HCT116 (cell line): ENCODE measurements at regions not wholly inside any gene's neighbourhood (a gene's known extent, or its start where the extent isn't known, plus 50 kb on each side); places are given as distances from the start of the nearest gene placed in this dataset.

Source experiments
- ATAC-seq: fragments of 200-7000 bp; cut with Tn5 transposase; 2 replicates; pipeline ENCODE4 v1.9.1; 2020; ENCODE audit warnings: mild to moderate bottlenecking, moderate library complexity
- BruUV-seq: library from RNA; stranded (reverse); fragments of 400-500 nt; replicated peaks from 2 replicates; lab custom pipeline; 2021; lab: Mats Ljungman, UMichigan
- CTCF ChIA-PET: fragments of 300-600 bp; sonication (Branson Sonifier 250); formaldehyde crosslinking; loops from one replicate; lab custom pipeline; 2021; ENCODE audit warnings: antibody characterized with exemption; lab: Charles Lee
- POLR2A ChIA-PET: fragments of 300-600, 350-600 bp; sonication (Branson Sonifier 250); formaldehyde crosslinking; loops from one replicate; lab custom pipeline; 2021; ENCODE audit warnings: antibody characterized with exemption; lab: Charles Lee
- RAD21 ChIA-PET, 2 experiments: fragments of 300-600 bp; sonication (Branson Sonifier 250); formaldehyde crosslinking; loops; one replicate each; lab custom pipeline; 2023; ENCODE audit warnings: low total read pairs in 2 of 2; ENCODE audit not compliant: uncharacterized antibody in 2 of 2, unreplicated experiment in 2 of 2, low non-redundant PET in 1 of 2; lab: Charles Lee
- DNase-seq: peaks from one replicate; pipeline ENCODE4 v3.0.0-alpha.2; 2010; ENCODE audit warnings: low read depth, low spot score
- H2AFZ ChIP-seq: fragments of 200-600 bp; shearing (Covaris generic), sonication (generic); 2 replicates; pipeline ENCODE4 v1.6.1; 2017; ENCODE audit warnings: low read depth, mixed run types, mixed read lengths, antibody characterized with exemption, low read length; ENCODE audit not compliant: poor library complexity, severe bottlenecking
- H3K27ac ChIP-seq: 2 replicates; pipeline ENCODE4 v1.5.1; 2012; ENCODE audit warnings: low read depth, low read length
- H3K27me3 ChIP-seq: fragments of 200-600 bp; sonication (generic); 2 replicates; pipeline ENCODE4 v1.6.1; 2016; ENCODE audit warnings: mixed run types, low read length, mixed read lengths; ENCODE audit not compliant: insufficient read depth
- H3K36me3 ChIP-seq, 2 experiments: fragments of 200-500 bp in 1 of 2; fragments of 200-600 bp in 1 of 2; sonication (Bioruptor generic) in 1 of 2; sonication (generic) in 1 of 2; 2 replicates each; pipeline versions ENCODE4 v1.5.1 to v1.6.1; 2014 to 2016; ENCODE audit warnings: low read length in 2 of 2, inconsistent platforms in 1 of 2, mixed read lengths in 1 of 2, mixed run types in 1 of 2; ENCODE audit not compliant: insufficient read depth in 2 of 2, control insufficient read depth in 1 of 2
- H3K4me1 ChIP-seq, 2 experiments: fragments of 200-600 bp in 1 of 2; sonication (generic) in 1 of 2; 2 replicates each; pipeline versions ENCODE4 v1.5.1 to v1.6.1; 2012 to 2017; ENCODE audit warnings: low read length in 2 of 2, inconsistent platforms in 1 of 2, mild to moderate bottlenecking in 1 of 2, mixed read lengths in 1 of 2, mixed run types in 1 of 2, moderate library complexity in 1 of 2; ENCODE audit not compliant: insufficient read depth in 2 of 2, control insufficient read depth in 1 of 2
- H3K4me2 ChIP-seq: fragments of 200-600 bp; sonication (generic); 2 replicates; pipeline ENCODE4 v1.6.1; 2017; ENCODE audit warnings: mixed run types, low read length, mixed read lengths
- H3K4me3 ChIP-seq, 2 experiments: fragments of 200-600 bp in 1 of 2; sonication (generic) in 1 of 2; replicated peaks in 1 of 2; 2 replicates each; pipeline ENCODE4 v1.5.1; 2011 to 2016; ENCODE audit warnings: low read length in 2 of 2, control low read depth in 1 of 2, low read depth in 1 of 2, mild to moderate bottlenecking in 1 of 2, mixed read lengths in 1 of 2, mixed run types in 1 of 2
- H3K79me2 ChIP-seq: fragments of 200-600 bp; sonication (generic); 2 replicates; pipeline ENCODE4 v1.6.1; 2017; ENCODE audit warnings: mild to moderate bottlenecking, mixed run types, low read length, moderate library complexity, mixed read lengths; ENCODE audit not compliant: insufficient read depth
- H3K9ac ChIP-seq: fragments of 200-600 bp; sonication (generic); 2 replicates; pipeline ENCODE4 v1.6.1; 2016; ENCODE audit warnings: low read length, mixed read lengths
- H3K9me2 ChIP-seq: fragments of 200-600 bp; sonication (generic), shearing (Covaris generic); 2 replicates; pipeline ENCODE4 v1.6.1; 2017; ENCODE audit warnings: mixed run types, mild to moderate bottlenecking, moderate library complexity; ENCODE audit not compliant: insufficient read depth
- H3K9me3 ChIP-seq, 2 experiments: fragments of 200-500 bp in 1 of 2; fragments of 200-600 bp in 1 of 2; sonication (Bioruptor generic) in 1 of 2; sonication (generic) in 1 of 2; 2 replicates each; pipeline ENCODE4 v1.6.1; 2014 to 2017; ENCODE audit warnings: low read length in 2 of 2, mixed read lengths in 2 of 2, inconsistent platforms in 1 of 2, low read depth in 1 of 2, mild to moderate bottlenecking in 1 of 2, mixed run types in 1 of 2, moderate library complexity in 1 of 2; ENCODE audit not compliant: control insufficient read depth in 1 of 2, insufficient read depth in 1 of 2
- H4K20me1 ChIP-seq: fragments of 200-600 bp; sonication (generic), shearing (Covaris generic); 2 replicates; pipeline ENCODE4 v1.6.1; 2017; ENCODE audit warnings: mixed run types, mild to moderate bottlenecking, moderate library complexity; ENCODE audit not compliant: insufficient read depth
- CBX3 ChIP-seq: IDR thresholded peaks from 2 replicates; pipeline ENCODE4 v1.6.1; 2012; ENCODE audit warnings: low read depth
- CTCF ChIP-seq, 3 experiments: fragments of 200-600 bp in 1 of 3; sonication (generic) in 1 of 3; IDR thresholded peaks in 2 of 3; conservative IDR thresholded peaks in 1 of 3; 2 replicates each; pipeline ENCODE4 v1.5.1; 2012 to 2017; ENCODE audit warnings: low read depth in 2 of 3, low read length in 2 of 3, antibody characterized with exemption in 1 of 3, borderline replicate concordance in 1 of 3, control low read depth in 1 of 3, mild to moderate bottlenecking in 1 of 3, mixed read lengths in 1 of 3, mixed run types in 1 of 3, moderate library complexity in 1 of 3; ENCODE audit not compliant: insufficient read depth in 1 of 3
- EGR1 ChIP-seq: IDR thresholded peaks from 2 replicates; pipeline ENCODE4 v1.6.1; 2012; ENCODE audit warnings: low read depth
- FOSL1 ChIP-seq: IDR thresholded peaks from 2 replicates; pipeline ENCODE4 v1.6.1; 2012; ENCODE audit warnings: low read depth
- POLR2A ChIP-seq: IDR thresholded peaks from 2 replicates; pipeline ENCODE4 v1.7.0; 2011; ENCODE audit warnings: borderline replicate concordance; ENCODE audit not compliant: insufficient read depth, insufficient read length; ENCODE audit errors: extremely low read depth
- POLR2AphosphoS5 ChIP-seq: IDR thresholded peaks from 2 replicates; pipeline ENCODE4 v1.6.1; 2011; ENCODE audit warnings: mild to moderate bottlenecking, low read depth, low read length, moderate library complexity
- REST ChIP-seq: IDR thresholded peaks from 2 replicates; pipeline ENCODE4 v1.6.1; 2012; ENCODE audit warnings: low read depth
- TCF7L2 ChIP-seq: IDR thresholded peaks from 2 replicates; pipeline ENCODE4 v1.7.0; 2011; ENCODE audit warnings: borderline replicate concordance, inconsistent platforms; ENCODE audit not compliant: insufficient read depth, insufficient read length; ENCODE audit errors: extremely low read depth
- YY1 ChIP-seq: IDR thresholded peaks from 2 replicates; pipeline ENCODE4 v1.6.1; 2011; ENCODE audit warnings: low read length, low read depth, moderate library complexity, mild to moderate bottlenecking; ENCODE audit not compliant: insufficient replicate concordance; ENCODE audit errors: extremely low read depth
- intact Hi-C: fragments of 100-400 bp; cut with micrococcal nuclease; formaldehyde crosslinking; loops from 2 replicates; pipeline ENCODE4 v1.10.0; 2022

GRCh38 chr7:81206217-81206616 is 287.4 kb upstream of the SEMA3C start:
- intact Hi-C loops, result no loop called here
- H3K36me3 ChIP-seq, result no peaks in the 10 kb centered on the region
- H4K20me1 ChIP-seq, result no peaks in the 10 kb centered on the region
- no peaks in the 10 kb centered on the region for H3K27me3 ChIP-seq
- no peaks in the 10 kb centered on the region for H3K4me1 ChIP-seq
- no TSS peak for BruUV-seq
- H3K9ac ChIP-seq, result no peak overlapping the region
- H3K79me2 ChIP-seq, result no peaks in the 10 kb centered on the region
- DNase-seq, result no peak
- H3K4me3 ChIP-seq, result no peak overlapping the region
- CTCF ChIA-PET, result no interaction called here
- no peak overlapping the region for H2AFZ ChIP-seq
- POLR2A ChIA-PET, result no interaction called here
- TF ChIP-seq POLR2A (no peak), FOSL1 (no peak), CTCF (IDR thresholded peaks at IDR 0.05 in 2 of 3, conservative IDR thresholded peaks at IDR 0.05 in 1 of 3; ENCODE audit: borderline replicate concordance in 1 of 3, insufficient read depth in 1 of 3, low read depth in 2 of 3, low read length in 2 of 3) (no peak), POLR2AphosphoS5 (no peak), TCF7L2 (no peak), CBX3 (no peak), REST (no peak), EGR1 (no peak), YY1 (no peak)
- no peak overlapping the region for H3K4me2 ChIP-seq
- no peaks in the 10 kb centered on the region for H3K9me3 ChIP-seq
- RAD21 ChIA-PET, result no interaction called here
- H3K27ac ChIP-seq, result no peak overlapping the region
- ATAC-seq, result no peak
- no peaks in the 10 kb centered on the region; the same call in 1 of the 2 replicates for H3K9me2 ChIP-seq
